Mucosa of descending colon (tissue), 3 donors: ENCODE measurements at regions not wholly inside any gene's neighbourhood (a gene's known extent, or its start where the extent isn't known, plus 50 kb on each side); places are given as distances from the start of the nearest gene placed in this dataset.
"Not testable (repeated sequence)": the region's sequence is repeated elsewhere in the genome, so short reads cannot be mapped to it uniquely, and the experiment has no call there.

Experiments
- ATAC-seq: fragments of 200-7000 bp; cut with Tn5 transposase; one replicate; pipeline ENCODE4 v1.9.1; 2020; ENCODE audit warnings: mild to moderate bottlenecking, moderate library complexity
- DNase-seq, 3 donors: peaks; one replicate each; pipeline ENCODE4 v3.0.0-alpha.2; 2020
- H3K36me3 ChIP-seq: fragments of 200-600 bp; one replicate; pipeline ENCODE4 v1.8.0; 2021; ENCODE audit warnings: low read depth, mild to moderate bottlenecking
- H3K4me1 ChIP-seq: fragments of 200-600 bp; one replicate; pipeline ENCODE4 v1.8.0; 2021; ENCODE audit warnings: low read depth, mild to moderate bottlenecking
- H3K4me3 ChIP-seq: fragments of 200-600 bp; one replicate; pipeline ENCODE4 v1.8.0; 2021; ENCODE audit warnings: mild to moderate bottlenecking
- H3K9me3 ChIP-seq: fragments of 200-600 bp; one replicate; pipeline ENCODE4 v1.8.0; 2021; ENCODE audit warnings: mild to moderate bottlenecking
- intact Hi-C, 2 donors: fragments of 100-400 bp; cut with DNase I in 1 of 2; cut with micrococcal nuclease in 1 of 2; formaldehyde crosslinking; loops; one replicate each; pipeline versions ENCODE4 v1.11.0 to v1.11.1; 2022; cut with DNase I, micrococcal nuclease
- TF ChIP-seq, protein P1 (sequence below): fragments of 200-600 bp; IDR thresholded peaks from one replicate; pipeline ENCODE4 v1.8.0; 2022; ENCODE audit warnings: antibody characterized with exemption, mild to moderate bottlenecking
- donor health status: DM: no; HTN: no; CAD: no; lungs with moderate emphysema.
- donor health status: DM: no; HTN: no; CAD: no.
- donor health status: DM: no; HTN: yes; CAD: no.

DNA sequence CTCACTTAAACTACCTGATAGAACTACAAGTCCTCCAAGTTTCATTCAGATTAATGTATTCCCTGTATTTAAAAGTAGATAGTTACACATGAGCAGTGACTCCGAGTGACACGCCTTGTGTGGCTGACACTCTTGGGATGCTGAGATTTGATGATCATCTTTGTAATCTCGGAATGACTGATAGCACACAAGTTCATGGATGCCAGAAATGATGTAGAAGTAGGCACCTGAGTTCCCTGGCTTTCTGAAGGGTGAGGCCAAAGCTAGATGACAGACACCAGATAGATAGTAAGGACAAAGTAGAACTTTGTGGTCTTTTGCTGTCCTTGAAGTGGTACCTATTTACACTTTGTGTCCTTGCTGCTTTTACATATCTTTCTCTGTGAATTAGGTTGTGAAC, 491.2 kb downstream of the PCNX1 start:
- Histone ChIP-seq H3K9me3 (no peaks in the 10 kb centered on the region), H3K36me3 (no peaks in the 10 kb centered on the region), H3K4me1 (no peaks in the 10 kb centered on the region), H3K4me3 (no peak overlapping the region)
- intact Hi-C loops, result no loop called here
- DNase-seq (no peak), ATAC-seq (no peak)
- TF ChIP-seq, protein P1, sequence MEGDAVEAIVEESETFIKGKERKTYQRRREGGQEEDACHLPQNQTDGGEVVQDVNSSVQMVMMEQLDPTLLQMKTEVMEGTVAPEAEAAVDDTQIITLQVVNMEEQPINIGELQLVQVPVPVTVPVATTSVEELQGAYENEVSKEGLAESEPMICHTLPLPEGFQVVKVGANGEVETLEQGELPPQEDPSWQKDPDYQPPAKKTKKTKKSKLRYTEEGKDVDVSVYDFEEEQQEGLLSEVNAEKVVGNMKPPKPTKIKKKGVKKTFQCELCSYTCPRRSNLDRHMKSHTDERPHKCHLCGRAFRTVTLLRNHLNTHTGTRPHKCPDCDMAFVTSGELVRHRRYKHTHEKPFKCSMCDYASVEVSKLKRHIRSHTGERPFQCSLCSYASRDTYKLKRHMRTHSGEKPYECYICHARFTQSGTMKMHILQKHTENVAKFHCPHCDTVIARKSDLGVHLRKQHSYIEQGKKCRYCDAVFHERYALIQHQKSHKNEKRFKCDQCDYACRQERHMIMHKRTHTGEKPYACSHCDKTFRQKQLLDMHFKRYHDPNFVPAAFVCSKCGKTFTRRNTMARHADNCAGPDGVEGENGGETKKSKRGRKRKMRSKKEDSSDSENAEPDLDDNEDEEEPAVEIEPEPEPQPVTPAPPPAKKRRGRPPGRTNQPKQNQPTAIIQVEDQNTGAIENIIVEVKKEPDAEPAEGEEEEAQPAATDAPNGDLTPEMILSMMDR, result no peak

DNA sequence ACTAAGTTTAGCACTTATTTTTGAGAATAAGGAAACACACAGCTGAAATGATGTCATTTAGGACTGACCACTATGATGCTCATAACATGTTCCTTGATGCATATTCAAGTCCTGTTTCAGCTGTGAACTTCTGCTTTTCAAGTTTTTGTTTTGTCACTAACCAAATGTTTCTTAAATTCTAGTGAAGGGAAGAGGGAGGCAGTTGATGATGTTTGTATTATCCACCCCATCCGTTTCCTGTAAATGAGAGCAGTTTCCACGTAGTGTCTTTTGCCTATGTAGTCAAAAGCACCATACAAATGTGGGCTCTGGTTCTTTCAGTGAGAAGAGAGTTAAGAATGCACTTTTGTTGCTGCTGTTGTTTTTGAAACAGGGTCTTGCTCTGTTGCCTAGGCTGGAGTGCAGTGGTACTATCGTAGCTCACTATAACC, 491.8 kb downstream of the PCNX1 start:
- no peaks in the 10 kb centered on the region for H3K4me1 ChIP-seq
- H3K4me3 ChIP-seq, result no peak overlapping the region
- intact Hi-C loops, result no loop called here
- peak; percentile 78 for ATAC-seq
- no peak for DNase-seq
- H3K36me3 ChIP-seq, result no peaks in the 10 kb centered on the region
- TF ChIP-seq, protein P1, result no peak
- H3K9me3 ChIP-seq, result no peaks in the 10 kb centered on the region

DNA sequence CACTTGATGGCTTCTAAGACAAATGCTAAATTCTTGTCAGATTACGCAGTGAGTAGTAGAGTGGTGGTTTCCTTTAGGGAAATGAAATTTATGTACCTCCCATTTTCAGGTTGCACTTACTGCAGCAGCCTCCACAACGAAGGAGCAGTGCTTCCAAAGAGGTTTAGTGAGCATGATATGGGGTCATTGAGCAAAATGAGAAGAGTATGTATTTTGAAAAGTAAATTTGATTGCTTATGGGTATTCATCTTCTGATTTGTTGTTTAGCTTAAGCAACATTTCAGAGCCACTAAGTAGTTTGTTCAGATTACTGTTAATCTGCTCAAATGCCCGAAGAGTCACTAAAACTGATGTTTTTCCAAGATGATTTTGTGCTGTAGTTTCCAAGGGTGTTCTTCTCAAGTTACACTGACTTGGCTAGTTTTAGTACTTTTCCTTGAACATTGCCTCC, 493.6 kb downstream of the PCNX1 start:
- no peak for ATAC-seq
- Histone ChIP-seq H3K9me3 (no peaks in the 10 kb centered on the region), H3K36me3 (no peaks in the 10 kb centered on the region), H3K4me3 (no peak overlapping the region), H3K4me1 (no peaks in the 10 kb centered on the region)
- TF ChIP-seq, protein P1, result no peak
- intact Hi-C loops, result loop anchor here in 1 of 2 donors (10.0 kb wide), 1 partner anchor 76 kb away; the partner anchor contains the start of gene SIPA1L1
- no peak for DNase-seq

DNA sequence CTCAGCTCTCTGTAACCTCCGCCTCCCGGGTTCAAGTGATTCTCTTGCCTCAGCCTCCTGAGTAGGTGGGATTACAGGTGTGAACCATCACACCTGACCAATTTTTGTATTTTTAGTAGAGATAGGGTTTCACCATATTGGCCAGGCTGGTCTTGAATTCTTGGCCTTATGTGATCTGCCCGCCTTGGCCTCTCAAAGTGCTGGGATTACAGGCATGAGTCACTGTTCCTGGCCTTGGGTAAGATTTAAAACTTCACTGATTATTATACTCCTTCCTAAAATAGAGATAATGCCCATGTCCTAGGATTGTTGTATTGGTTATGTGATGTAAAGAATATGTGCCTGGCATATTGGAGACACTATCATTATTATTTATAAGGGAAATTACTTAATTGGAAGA, 495.2 kb downstream of the PCNX1 start:
- not testable (repeated sequence) for H3K36me3 ChIP-seq, ATAC-seq, DNase-seq, H3K4me3 ChIP-seq, H3K4me1 ChIP-seq, H3K9me3 ChIP-seq
- intact Hi-C loops, result loop anchor here in 1 of 2 donors (10.0 kb wide), 1 partner anchor 78 kb away; the partner anchor contains the start of gene SIPA1L1

DNA sequence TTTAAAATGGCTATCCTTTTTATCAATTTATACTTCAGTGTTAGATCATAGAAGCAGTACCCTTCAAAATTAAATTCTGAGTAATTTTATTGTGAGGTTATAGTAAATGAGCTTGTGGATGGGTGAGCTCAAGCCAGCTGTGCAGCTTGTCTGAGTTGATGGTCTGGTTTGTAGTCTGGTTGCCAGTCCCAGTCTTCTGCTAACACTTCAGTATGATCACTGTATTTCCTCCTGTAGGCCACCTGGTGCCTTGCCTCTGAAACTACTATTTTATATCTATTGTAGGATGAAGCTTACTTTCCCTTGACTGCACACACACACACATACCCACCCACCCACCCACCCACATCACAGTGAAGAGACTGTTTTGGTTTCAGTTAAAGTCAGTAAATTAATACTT, 496.4 kb downstream of the PCNX1 start:
- Histone ChIP-seq H3K9me3 (no peaks in the 10 kb centered on the region), H3K4me1 (no peaks in the 10 kb centered on the region), H3K36me3 (no peaks in the 10 kb centered on the region), H3K4me3 (no peak overlapping the region)
- intact Hi-C loops, result loop anchor here in 1 of 2 donors (10.0 kb wide), 1 partner anchor 79 kb away; the partner anchor contains the start of gene SIPA1L1
- peak in 1 of 3 donors; percentile 40 for DNase-seq
- TF ChIP-seq, protein P1, result no peak
- peak; percentile 81 for ATAC-seq

DNA sequence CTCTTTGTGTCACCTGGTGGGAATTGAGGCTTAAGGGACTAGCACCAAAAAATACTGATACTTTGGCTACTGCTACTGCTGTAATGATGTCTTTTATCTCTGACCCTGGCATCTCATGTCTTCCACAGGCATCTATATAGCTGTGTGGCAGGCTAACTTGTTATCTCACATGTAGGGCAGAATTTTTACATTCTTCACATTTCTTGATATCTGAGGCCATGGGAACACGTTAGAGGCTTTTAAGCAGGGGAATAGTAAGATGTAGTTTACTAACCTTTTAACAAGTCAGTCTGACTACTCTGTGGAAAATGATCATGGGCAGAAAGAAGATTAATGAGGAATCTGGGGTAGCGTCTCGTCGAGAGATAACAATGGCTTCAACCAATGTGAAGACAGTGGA, 498.4 kb downstream of the PCNX1 start:
- DNase-seq (no peak), ATAC-seq (no peak)
- no peaks in the 10 kb centered on the region for H3K9me3 ChIP-seq
- TF ChIP-seq, protein P1, result no peak
- no peak overlapping the region for H3K4me3 ChIP-seq
- no peaks in the 10 kb centered on the region for H3K4me1 ChIP-seq
- no peaks in the 10 kb centered on the region for H3K36me3 ChIP-seq
- intact Hi-C loops, result loop anchor here in 1 of 2 donors (10.0 kb wide), 1 partner anchor 81 kb away; the partner anchor contains the start of gene SIPA1L1
